MM.1S (cell line): ENCODE measurements at regions not wholly inside any gene's neighbourhood (a gene's known extent, or its start where the extent isn't known, plus 50 kb on each side); places are given as distances from the start of the nearest gene placed in this dataset.

Experiments
- DNase-seq: peaks from one replicate; pipeline ENCODE4 v3.0.0-alpha.2; 2015
- H2AFZ ChIP-seq: fragments of 300-600 bp; sonication (generic); 2 replicates; pipeline ENCODE4 v1.6.0; 2016; ENCODE audit warnings: antibody characterized with exemption, low read length
- H3F3A ChIP-seq: fragments of 300-600 bp; sonication (generic); 2 replicates; pipeline ENCODE4 v1.6.1; 2016; ENCODE audit warnings: mild to moderate bottlenecking, antibody characterized with exemption, low read length, moderate library complexity, mixed read lengths; ENCODE audit not compliant: insufficient read depth
- H3K27ac ChIP-seq: fragments of 300-600 bp; sonication (generic); 2 replicates; pipeline ENCODE4 v1.5.1; 2016; ENCODE audit warnings: mild to moderate bottlenecking, low read length
- H3K27me3 ChIP-seq: fragments of 300-600 bp; sonication (generic); replicated peaks from 2 replicates; pipeline ENCODE4 v1.6.0; 2016; ENCODE audit warnings: low read length; ENCODE audit not compliant: insufficient read depth
- H3K36me3 ChIP-seq: fragments of 300-600 bp; sonication (generic); replicated peaks from 2 replicates; pipeline ENCODE4 v1.6.1; 2016; ENCODE audit warnings: mild to moderate bottlenecking, low read length, mixed read lengths; ENCODE audit not compliant: insufficient read depth
- H3K4me1 ChIP-seq: fragments of 300-600 bp; sonication (generic); 2 replicates; pipeline ENCODE4 v1.6.1; 2016; ENCODE audit warnings: low read length, mixed read lengths
- H3K4me2 ChIP-seq: fragments of 300-600 bp; sonication (generic); 2 replicates; pipeline ENCODE4 v1.6.0; 2016; ENCODE audit warnings: low read depth, low read length
- H3K4me3 ChIP-seq: fragments of 300-600 bp; sonication (generic); 2 replicates; pipeline ENCODE4 v1.5.1; 2016; ENCODE audit warnings: low read length, mixed read lengths
- H3K79me2 ChIP-seq: fragments of 300-600 bp; sonication (generic); 2 replicates; pipeline ENCODE4 v1.6.1; 2016; ENCODE audit warnings: mixed run types, low read length, mixed read lengths
- H3K9ac ChIP-seq: fragments of 300-600 bp; sonication (generic); 2 replicates; pipeline ENCODE4 v1.6.1; 2016; ENCODE audit warnings: low read length, mixed read lengths
- H3K9me2 ChIP-seq: fragments of 300-600 bp; sonication (generic); replicated peaks from 2 replicates; pipeline ENCODE4 v1.6.1; 2016; ENCODE audit warnings: mild to moderate bottlenecking, low read length, mixed read lengths; ENCODE audit not compliant: insufficient read depth
- H3K9me3 ChIP-seq: fragments of 300-600 bp; sonication (generic); replicated peaks from 2 replicates; pipeline ENCODE4 v1.6.1; 2016; ENCODE audit warnings: mild to moderate bottlenecking, low read length, mixed read lengths; ENCODE audit not compliant: insufficient read depth
- H4K20me1 ChIP-seq: fragments of 300-600 bp; sonication (generic); 2 replicates; pipeline ENCODE4 v1.6.1; 2016; ENCODE audit warnings: mild to moderate bottlenecking, low read length, moderate library complexity, mixed read lengths; ENCODE audit not compliant: insufficient read depth
- EZH2 ChIP-seq: fragments of 300-600 bp; sonication (generic); optimal IDR thresholded peaks from 2 replicates; pipeline ENCODE3; 2017; ENCODE audit warnings: low read depth, mild to moderate bottlenecking, antibody characterized with exemption, low read length, mixed read lengths
- EZH2phosphoT487 ChIP-seq: fragments of 300-600 bp; sonication (generic); IDR thresholded peaks from 2 replicates; pipeline ENCODE4 v1.6.1; 2018; ENCODE audit warnings: antibody characterized with exemption, low read length
- TF ChIP-seq, protein P1 (sequence below): fragments of 300-600 bp; sonication (generic); IDR thresholded peaks from 2 replicates; pipeline ENCODE4 v1.5.1; 2016; ENCODE audit warnings: antibody characterized with exemption, low read length, mixed read lengths

DNA sequence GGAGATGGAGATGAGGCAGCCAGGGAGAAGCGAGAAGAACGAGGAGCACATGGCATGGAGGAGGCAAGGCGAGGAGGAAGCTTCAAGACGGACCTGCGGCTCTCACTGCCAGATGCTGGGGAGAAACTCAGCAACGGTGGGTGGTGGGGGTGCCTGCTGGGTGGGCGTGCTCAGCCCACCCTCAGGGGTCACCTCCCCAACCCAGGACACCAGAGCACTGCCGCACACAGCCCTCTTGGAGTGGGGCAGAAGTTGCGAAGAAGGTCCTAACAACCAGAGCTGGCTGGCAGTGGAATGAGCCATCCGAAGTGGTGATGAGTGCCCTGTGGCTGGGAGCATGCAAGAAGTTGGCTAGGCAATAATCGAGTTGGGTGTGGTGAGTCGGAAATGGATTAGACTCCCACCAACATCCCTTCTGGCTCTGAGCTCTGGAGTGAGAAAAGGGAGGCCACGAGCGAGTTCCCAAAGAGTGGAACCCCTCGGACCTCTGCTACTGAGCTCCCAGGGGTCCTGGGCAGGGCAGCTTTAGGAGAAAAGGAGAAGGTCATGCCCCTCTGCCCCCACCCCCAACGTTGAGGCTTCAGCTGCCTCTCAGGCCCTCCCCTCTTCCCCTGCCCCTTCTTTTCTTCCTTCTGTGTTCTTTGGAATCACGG, 212.7 kb upstream of the MVB12B start:
- no peak overlapping the region for H3K9ac ChIP-seq
- H3F3A ChIP-seq, result no peaks in the 10 kb centered on the region
- TF ChIP-seq EZH2 (no peak), EZH2phosphoT487 (no peak)
- TF ChIP-seq, protein P1, sequence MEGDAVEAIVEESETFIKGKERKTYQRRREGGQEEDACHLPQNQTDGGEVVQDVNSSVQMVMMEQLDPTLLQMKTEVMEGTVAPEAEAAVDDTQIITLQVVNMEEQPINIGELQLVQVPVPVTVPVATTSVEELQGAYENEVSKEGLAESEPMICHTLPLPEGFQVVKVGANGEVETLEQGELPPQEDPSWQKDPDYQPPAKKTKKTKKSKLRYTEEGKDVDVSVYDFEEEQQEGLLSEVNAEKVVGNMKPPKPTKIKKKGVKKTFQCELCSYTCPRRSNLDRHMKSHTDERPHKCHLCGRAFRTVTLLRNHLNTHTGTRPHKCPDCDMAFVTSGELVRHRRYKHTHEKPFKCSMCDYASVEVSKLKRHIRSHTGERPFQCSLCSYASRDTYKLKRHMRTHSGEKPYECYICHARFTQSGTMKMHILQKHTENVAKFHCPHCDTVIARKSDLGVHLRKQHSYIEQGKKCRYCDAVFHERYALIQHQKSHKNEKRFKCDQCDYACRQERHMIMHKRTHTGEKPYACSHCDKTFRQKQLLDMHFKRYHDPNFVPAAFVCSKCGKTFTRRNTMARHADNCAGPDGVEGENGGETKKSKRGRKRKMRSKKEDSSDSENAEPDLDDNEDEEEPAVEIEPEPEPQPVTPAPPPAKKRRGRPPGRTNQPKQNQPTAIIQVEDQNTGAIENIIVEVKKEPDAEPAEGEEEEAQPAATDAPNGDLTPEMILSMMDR, result no peak
- DNase-seq, result no peak
- H3K36me3 ChIP-seq, result no peaks in the 10 kb centered on the region
- no peak overlapping the region for H3K4me3 ChIP-seq
- peaks cover 40% of the 10 kb centered on the region for H3K27me3 ChIP-seq
- H3K79me2 ChIP-seq, result no peaks in the 10 kb centered on the region
- no peaks in the 10 kb centered on the region for H3K9me2 ChIP-seq
- no peak overlapping the region for H2AFZ ChIP-seq
- H3K27ac ChIP-seq, result no peak overlapping the region
- H4K20me1 ChIP-seq, result no peaks in the 10 kb centered on the region
- no peaks in the 10 kb centered on the region for H3K9me3 ChIP-seq
- no peaks in the 10 kb centered on the region for H3K4me1 ChIP-seq
- H3K4me2 ChIP-seq, result no peak overlapping the region

DNA sequence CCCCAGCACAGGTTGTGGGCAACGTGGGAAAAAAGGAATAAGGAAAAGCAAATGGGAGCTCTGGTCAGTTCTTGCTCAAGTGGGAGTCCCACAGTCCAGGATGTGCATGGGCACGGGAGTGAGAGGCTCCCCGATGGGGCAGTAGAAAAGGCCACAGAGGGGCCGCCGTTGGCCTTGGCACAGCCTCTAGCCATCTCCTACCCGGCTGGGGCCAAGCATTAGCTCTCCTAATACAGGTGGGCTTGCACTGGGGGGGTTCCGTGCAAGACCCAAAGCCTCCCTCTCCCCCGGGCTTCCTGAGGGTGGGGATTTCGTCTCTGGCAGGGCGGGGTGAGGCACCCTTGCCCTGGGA, 212.2 kb upstream of the MVB12B start:
- Histone ChIP-seq H3K4me1 (no peaks in the 10 kb centered on the region), H3F3A (no peaks in the 10 kb centered on the region), H3K36me3 (no peaks in the 10 kb centered on the region), H4K20me1 (no peaks in the 10 kb centered on the region), H3K9me2 (no peaks in the 10 kb centered on the region), H3K9ac (no peak overlapping the region), H3K4me3 (no peak overlapping the region), H2AFZ (no peak overlapping the region), H3K79me2 (no peaks in the 10 kb centered on the region), H3K4me2 (no peak overlapping the region), H3K27ac (no peak overlapping the region), H3K27me3 (peaks cover 37% of the 10 kb centered on the region), H3K9me3 (no peaks in the 10 kb centered on the region)
- no peak for DNase-seq
- TF ChIP-seq, protein P1, result no peak
- TF ChIP-seq EZH2, result no peak
- no peak for TF ChIP-seq EZH2phosphoT487

DNA sequence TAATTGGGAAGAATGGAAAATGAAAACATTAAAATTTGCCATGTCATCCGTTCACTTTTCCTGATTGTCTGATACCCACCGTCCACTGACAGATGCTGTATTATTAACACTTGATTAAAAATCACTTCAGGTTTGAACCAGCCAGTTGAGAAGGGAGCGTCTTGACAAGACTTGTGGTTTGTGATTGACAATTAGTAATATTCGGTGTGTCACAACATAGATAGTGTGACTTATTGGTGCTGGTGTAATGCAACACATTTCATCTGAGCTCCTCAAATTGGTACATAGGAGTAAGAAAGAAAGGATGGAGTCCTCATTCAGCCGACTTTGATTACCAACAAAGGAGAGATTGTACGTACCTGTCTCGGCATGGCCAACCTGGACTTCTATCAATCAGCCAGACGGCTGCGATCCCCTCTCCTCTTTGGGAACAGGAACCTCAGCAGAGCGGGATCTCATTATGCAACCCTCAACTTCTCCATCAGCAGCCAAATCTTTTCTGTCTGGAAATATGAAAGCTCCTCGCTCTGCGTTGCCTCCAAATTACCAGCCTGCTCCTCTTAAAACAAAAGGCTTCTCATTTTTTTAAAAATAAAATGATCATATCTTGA, 211.7 kb upstream of the MVB12B start:
- no peaks in the 10 kb centered on the region for H4K20me1 ChIP-seq
- H3K79me2 ChIP-seq, result no peaks in the 10 kb centered on the region
- H3F3A ChIP-seq, result no peaks in the 10 kb centered on the region
- peaks cover 37% of the 10 kb centered on the region for H3K27me3 ChIP-seq
- no peak for TF ChIP-seq EZH2
- TF ChIP-seq, protein P1, result no peak
- TF ChIP-seq EZH2phosphoT487, result no peak
- H3K4me2 ChIP-seq, result no peak overlapping the region
- H3K27ac ChIP-seq, result no peak overlapping the region
- no peak overlapping the region for H3K9ac ChIP-seq
- no peak for DNase-seq
- no peaks in the 10 kb centered on the region for H3K36me3 ChIP-seq
- H2AFZ ChIP-seq, result no peak overlapping the region
- H3K4me3 ChIP-seq, result no peak overlapping the region
- H3K9me2 ChIP-seq, result no peaks in the 10 kb centered on the region
- no peaks in the 10 kb centered on the region for H3K9me3 ChIP-seq
- H3K4me1 ChIP-seq, result no peaks in the 10 kb centered on the region
